Testis (tissue), 2 donors: ENCODE measurements at regions not wholly inside any gene's neighbourhood (a gene's known extent, or its start where the extent isn't known, plus 50 kb on each side); places are given as distances from the start of the nearest gene placed in this dataset.

Source experiments
- DNase-seq: peaks from one replicate; pipeline ENCODE4 v3.0.0-alpha.2; 2019
- H3K27ac ChIP-seq, 2 donors: fragments of 200-600 bp; sonication (generic); one replicate each; pipeline ENCODE4 v1.5.1; 2019
- H3K27me3 ChIP-seq: fragments of 200-600 bp; sonication (generic); one replicate; pipeline ENCODE4 v1.5.1; 2019
- H3K36me3 ChIP-seq: fragments of 200-600 bp; sonication (generic); one replicate; pipeline ENCODE4 v1.5.1; 2017; ENCODE audit warnings: low read depth; ENCODE audit errors: missing control alignments
- H3K4me1 ChIP-seq: fragments of 200-600 bp; sonication (generic); one replicate; pipeline ENCODE4 v1.5.1; 2019
- H3K4me3 ChIP-seq, 2 donors: fragments of 200-600 bp; sonication (generic); one replicate each; pipeline ENCODE4 v1.5.1; 2017 to 2019
- H3K9me3 ChIP-seq: fragments of 200-600 bp; sonication (generic); one replicate; pipeline ENCODE4 v1.5.1; 2017
- CTCF ChIP-seq, 3 experiments: fragments of 450-650 bp in 2 of 3; fragments of 200-600 bp in 1 of 3; sonication (generic) in 1 of 3; IDR thresholded peaks; one replicate each; pipeline ENCODE4 v1.5.1; 2016 to 2019; ENCODE audit warnings: antibody characterized with exemption in 3 of 3, mild to moderate bottlenecking in 2 of 3, moderate library complexity in 1 of 3
- POLR2A ChIP-seq: fragments of 450-650 bp; IDR thresholded peaks from one replicate; pipeline ENCODE4 v1.6.1; 2017; ENCODE audit warnings: antibody characterized with exemption, mild to moderate bottlenecking, moderate library complexity
- WGBS, 2 donors: methylation state at CpG; one replicate each; pipeline ENCODE4 v1.1.5; 2018; 5-methylcytosine and 5-hydroxymethylcytosine counted together
- intact Hi-C: fragments of 100-400 bp; cut with DNase I; formaldehyde crosslinking; loops from one replicate; pipeline ENCODE4 v1.15.1; 2023; ENCODE audit warnings: low total_unique reads

- no peak for DNase-seq
- intact Hi-C loops = no loop called here
- WGBS, 2 donors = 88 to 93% methylated on average over 6 to 8 of the region's 8 CpGs
- Histone ChIP-seq H3K36me3 (no peaks in the 10 kb centered on the region), H3K4me1 (no peaks in the 10 kb centered on the region), H3K27ac (no peak overlapping the region), H3K4me3 (no peak overlapping the region), H3K9me3 (no peaks in the 10 kb centered on the region), H3K27me3 (no peaks in the 10 kb centered on the region)
- TF ChIP-seq POLR2A = no peak
- no peak for TF ChIP-seq CTCF (IDR thresholded peaks at IDR 0.05)
Observed at GRCh38 chr1:30283199-30283962, 440.0 kb downstream of the MATN1 start.

GRCh38 chr1:30280572-30280971, 442.8 kb downstream of the MATN1 start:
- DNase-seq = no peak
- no peaks in the 10 kb centered on the region for H3K4me1 ChIP-seq
- no peaks in the 10 kb centered on the region for H3K36me3 ChIP-seq
- intact Hi-C loops = no loop called here
- no peaks in the 10 kb centered on the region for H3K9me3 ChIP-seq
- WGBS, 2 donors = 95 to 97% methylated on average over 2 of the region's 2 CpGs
- H3K4me3 ChIP-seq = no peak overlapping the region
- TF ChIP-seq POLR2A (no peak), CTCF (IDR thresholded peaks at IDR 0.05) (no peak)
- no peaks in the 10 kb centered on the region for H3K27me3 ChIP-seq
- no peak overlapping the region for H3K27ac ChIP-seq

GRCh38 chr1:30277911-30278310, 445.5 kb downstream of the MATN1 start:
- no peaks in the 10 kb centered on the region for H3K9me3 ChIP-seq
- no peak overlapping the region for H3K4me3 ChIP-seq
- no peaks in the 10 kb centered on the region for H3K27me3 ChIP-seq
- intact Hi-C loops = no loop called here
- no peak overlapping the region for H3K27ac ChIP-seq
- no peak for DNase-seq
- TF ChIP-seq POLR2A (no peak), CTCF (IDR thresholded peaks at IDR 0.05) (no peak)
- no peaks in the 10 kb centered on the region for H3K4me1 ChIP-seq
- WGBS, 2 donors = 82 to 88% methylated on average over 6 of the region's 6 CpGs
- no peaks in the 10 kb centered on the region for H3K36me3 ChIP-seq

- WGBS, 2 donors = 75 to 87% methylated on average over 1 of the region's 1 CpG
Observed at GRCh38 chr1:30277415-30277814, 446.0 kb downstream of the MATN1 start.

More at GRCh38 chr1:30277415-30277814, 446.0 kb downstream of the MATN1 start:
- Histone ChIP-seq H3K27me3 (no peaks in the 10 kb centered on the region), H3K9me3 (no peaks in the 10 kb centered on the region), H3K36me3 (no peaks in the 10 kb centered on the region), H3K4me3 (no peak overlapping the region), H3K4me1 (no peaks in the 10 kb centered on the region), H3K27ac (no peak overlapping the region)
- no peak for DNase-seq
- intact Hi-C loops = no loop called here
- no peak for TF ChIP-seq POLR2A
- TF ChIP-seq CTCF (IDR thresholded peaks at IDR 0.05) = no peak
